ENCODE measurements at regions not wholly inside any gene's neighbourhood (a gene's known extent, or its start where the extent isn't known, plus 50 kb on each side); places are given as distances from the start of the nearest gene placed in this dataset.
A peak's percentile ranks its signal among the peaks of the same experiment; 100 is the strongest.

DNA sequence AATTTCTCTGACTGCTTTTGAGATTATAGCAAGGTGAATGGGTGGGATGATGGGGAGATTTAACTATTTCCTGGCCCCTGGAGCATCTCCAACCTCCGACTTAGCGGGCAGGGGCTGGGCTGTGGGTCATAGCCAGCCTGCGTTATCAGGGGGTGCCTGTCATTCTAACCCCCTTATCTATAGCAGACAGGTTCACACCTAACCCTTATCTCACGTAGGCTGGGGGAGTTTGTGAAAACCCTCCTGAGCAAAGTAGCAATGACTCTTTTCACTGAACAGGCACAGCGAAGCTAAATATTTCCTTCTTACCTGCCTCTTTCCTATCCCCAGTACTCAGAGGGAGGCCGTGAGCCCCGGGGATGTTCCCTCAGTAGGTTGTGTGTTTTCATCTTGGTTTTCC, 511.4 kb upstream of the B3GAT1 start:
- intact Hi-C loops (cut with DNase I): no loop called here
- no peak for DNase-seq (ENCODE audit: low spot score)

- no peak for DNase-seq (ENCODE audit: low spot score)
- intact Hi-C loops (cut with DNase I): no loop called here
Measured at GRCh38 chr11:134921938-134922337, 509.9 kb upstream of the B3GAT1 start.

GRCh38 chr11:134920851-134921608, 509.0 kb upstream of the B3GAT1 start:
- intact Hi-C loops (cut with DNase I): no loop called here
- no peak for DNase-seq (ENCODE audit: low spot score)

GRCh38 chr11:134916421-134917213, 504.6 kb upstream of the B3GAT1 start:
- no peak for DNase-seq (ENCODE audit: low spot score)
- intact Hi-C loops (cut with DNase I): no loop called here

- DNase-seq (ENCODE audit: low spot score): no peak
- intact Hi-C loops (cut with DNase I): no loop called here
Measured at GRCh38 chr11:134915881-134916280, 503.8 kb upstream of the B3GAT1 start.

GRCh38 chr11:134915212-134915611, 503.2 kb upstream of the B3GAT1 start:
- DNase-seq (ENCODE audit: low spot score): no peak

GRCh38 chr11:134913999-134914590, 502.1 kb upstream of the B3GAT1 start:
- no peak for DNase-seq (ENCODE audit: low spot score)
- intact Hi-C loops (cut with DNase I): no loop called here

More at GRCh38 chr11:134915212-134915611, 503.2 kb upstream of the B3GAT1 start:
- intact Hi-C loops (cut with DNase I): no loop called here

DNA sequence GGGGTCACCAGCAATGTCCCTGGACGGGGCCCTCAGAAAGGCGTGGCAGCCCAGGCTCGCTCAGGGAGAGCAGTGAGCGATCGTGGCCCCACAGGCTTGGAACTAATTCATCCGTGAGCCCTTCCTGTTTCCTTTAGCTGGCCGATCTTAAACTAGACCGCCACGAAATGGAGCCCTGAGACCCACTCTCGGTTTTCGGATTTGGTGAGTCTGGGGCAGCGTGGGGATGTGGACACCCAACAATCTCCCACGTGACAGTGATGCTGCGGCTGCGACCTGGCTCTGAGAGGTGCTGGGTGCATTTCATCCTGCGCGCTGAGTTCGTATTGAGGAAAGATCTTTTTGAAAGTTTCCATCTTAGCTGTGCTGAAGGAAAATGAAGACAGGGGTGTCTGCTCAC, 501.3 kb upstream of the B3GAT1 start:
- intact Hi-C loops (cut with DNase I): no loop called here

GRCh38 chr11:134911514-134912180, 499.6 kb upstream of the B3GAT1 start:
- DNase-seq (ENCODE audit: low spot score): no peak
- intact Hi-C loops (cut with DNase I): no loop called here

More for the DNA sequence above, 501.3 kb upstream of the B3GAT1 start:
- DNase-seq (ENCODE audit: low spot score): no peak

DNA sequence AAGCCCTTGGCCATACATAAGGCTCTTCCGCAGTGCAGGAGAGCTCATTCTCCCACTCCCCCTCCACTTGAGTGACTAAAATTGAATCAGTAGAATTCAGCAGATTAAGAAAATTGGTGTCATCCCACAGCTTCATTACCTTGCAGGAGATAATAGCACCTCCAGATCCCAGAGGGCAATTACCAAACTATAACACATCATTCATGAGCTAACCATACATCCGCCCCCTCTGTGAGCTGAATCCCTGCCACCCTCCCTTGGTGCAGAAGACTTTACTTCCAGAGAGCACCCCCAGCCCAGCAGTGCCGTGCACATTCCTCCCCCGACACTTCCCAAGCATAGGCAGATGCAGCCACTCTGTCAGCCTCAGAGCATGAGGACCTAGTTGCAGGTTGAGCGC, 496.5 kb upstream of the B3GAT1 start:
- intact Hi-C loops (cut with DNase I): no loop called here
- DNase-seq (ENCODE audit: low spot score): no peak

- intact Hi-C loops (cut with DNase I): no loop called here
Measured at GRCh38 chr11:134907636-134908035, 495.6 kb upstream of the B3GAT1 start.

DNA sequence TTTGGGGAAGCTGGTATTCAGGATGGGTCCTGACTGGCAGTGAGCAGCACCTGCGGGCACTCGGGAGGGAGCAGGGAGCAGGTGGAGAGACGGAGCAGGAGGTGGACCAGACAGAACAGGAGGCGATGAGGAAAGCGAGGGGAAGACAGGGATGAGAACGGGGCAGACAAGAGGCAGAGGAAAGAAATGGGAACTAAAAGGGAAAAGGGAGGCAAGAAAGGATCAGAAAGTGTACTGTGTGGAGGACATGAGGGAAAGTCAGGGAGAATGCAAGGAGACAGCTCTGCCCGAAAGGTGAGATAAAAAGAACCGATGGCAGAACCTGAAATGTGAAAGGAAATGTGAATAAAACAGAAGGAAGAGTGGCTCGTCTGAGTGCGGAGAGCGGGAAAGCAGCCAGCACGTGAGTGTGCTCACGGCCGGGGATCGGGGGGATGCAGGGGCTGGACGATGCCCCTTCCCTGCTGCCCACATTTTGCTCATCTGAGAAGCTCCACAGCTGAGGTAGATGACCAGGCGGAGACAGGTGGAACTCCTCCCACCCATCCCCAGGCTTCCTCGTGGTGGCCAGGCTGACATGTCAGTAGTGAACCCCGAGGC, 494.4 kb upstream of the B3GAT1 start:
- intact Hi-C loops (cut with DNase I): no loop called here
- no peak for DNase-seq (ENCODE audit: low spot score)

More at GRCh38 chr11:134907636-134908035, 495.6 kb upstream of the B3GAT1 start:
- DNase-seq (ENCODE audit: low spot score): no peak

GRCh38 chr11:134905928-134906327, 493.9 kb upstream of the B3GAT1 start:
- intact Hi-C loops (cut with DNase I): no loop called here
- no peak for DNase-seq (ENCODE audit: low spot score)

- DNase-seq (ENCODE audit: low spot score): no peak
- intact Hi-C loops (cut with DNase I): no loop called here
Measured at GRCh38 chr11:134905517-134905916, 493.5 kb upstream of the B3GAT1 start.

GRCh38 chr11:134904103-134904790, 492.2 kb upstream of the B3GAT1 start:
- no peak for DNase-seq (ENCODE audit: low spot score)
- intact Hi-C loops (cut with DNase I): no loop called here

DNA sequence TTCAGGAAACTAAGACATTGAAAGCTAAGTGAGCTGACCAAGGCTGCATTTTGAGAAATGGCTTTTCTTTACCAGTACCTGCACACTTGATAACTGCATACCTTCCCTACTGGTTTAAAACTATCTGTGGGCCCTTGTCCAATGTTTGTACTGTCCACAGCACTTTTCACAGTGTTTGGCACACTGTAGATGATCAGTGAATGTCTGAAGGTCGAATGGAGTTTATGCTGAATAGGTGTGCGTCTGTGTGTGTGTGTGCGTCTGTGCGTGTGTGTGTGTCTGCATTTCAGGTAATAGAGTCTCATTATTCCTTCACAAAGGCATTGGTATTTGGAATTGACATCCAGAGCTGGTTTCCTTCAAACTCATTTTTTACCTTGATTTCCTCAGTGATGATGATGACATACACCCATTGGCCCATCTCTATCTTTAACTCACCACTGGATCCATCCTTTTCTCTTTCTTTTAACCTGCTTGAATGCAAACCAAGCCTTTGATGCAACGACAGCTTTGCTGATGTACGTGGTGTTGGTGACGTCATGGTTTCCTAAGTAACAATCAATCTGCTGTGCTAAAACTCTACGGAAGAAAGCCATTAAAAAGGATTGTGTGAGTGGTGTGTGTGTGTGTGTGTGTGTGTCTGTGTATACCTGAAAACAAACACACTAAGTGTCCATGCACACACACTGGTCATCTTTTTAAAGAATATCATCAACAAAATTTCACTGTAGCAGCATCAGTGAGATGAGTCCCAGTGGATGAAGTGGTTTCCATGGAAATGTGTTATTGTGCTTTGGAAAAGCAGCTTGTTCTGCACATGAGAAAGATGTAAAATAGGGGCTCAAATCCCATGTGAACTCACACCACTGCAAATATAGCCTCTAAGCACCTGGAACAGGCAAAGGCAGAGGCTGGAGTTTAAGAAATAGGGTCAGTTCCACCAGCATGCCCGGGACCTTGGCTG, 490.2 kb upstream of the B3GAT1 start:
- peak; percentile 43 for DNase-seq (ENCODE audit: low spot score)
- intact Hi-C loops (cut with DNase I): no loop called here

GRCh38 chr11:134901542-134901941, 489.5 kb upstream of the B3GAT1 start:
- intact Hi-C loops (cut with DNase I): no loop called here
- DNase-seq (ENCODE audit: low spot score): peak; percentile 26

Data from cardiac septum (tissue), 1 donor.